ENCODE measurements at regions not wholly inside any gene's neighbourhood (a gene's known extent, or its start where the extent isn't known, plus 50 kb on each side); places are given as distances from the start of the nearest gene placed in this dataset.
"Not testable (repeated sequence)": the region's sequence is repeated elsewhere in the genome, so short reads cannot be mapped to it uniquely, and the experiment has no call there.

DNA sequence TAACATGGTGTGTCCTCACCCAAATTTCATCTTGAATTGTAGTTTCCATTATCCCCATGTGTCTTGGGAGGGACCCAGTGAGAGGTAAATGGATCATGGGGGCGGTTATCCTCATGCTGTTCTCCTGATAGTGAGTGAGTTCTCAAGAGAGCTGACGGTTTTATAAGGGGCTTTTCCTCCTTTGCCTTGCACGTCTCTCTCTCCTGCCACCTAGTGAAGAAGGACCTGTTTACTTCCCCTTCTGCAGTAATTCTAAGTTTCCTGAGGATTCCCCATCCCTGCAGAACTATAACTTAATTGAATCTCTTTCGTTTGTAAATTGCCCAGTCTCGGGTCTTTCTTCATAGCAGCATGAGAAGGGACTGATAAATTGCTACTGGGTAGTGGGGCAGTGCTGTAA lies 789.3 kb downstream of the FRK start:
- TF ChIP-seq POLR2A (IDR thresholded peaks at IDR 0.05; ENCODE audit: low read length) (no peak), GATA1 (IDR thresholded peaks at IDR 0.05; ENCODE audit: low read depth, low read length) (no peak)
- no peak for DNase-seq

DNA sequence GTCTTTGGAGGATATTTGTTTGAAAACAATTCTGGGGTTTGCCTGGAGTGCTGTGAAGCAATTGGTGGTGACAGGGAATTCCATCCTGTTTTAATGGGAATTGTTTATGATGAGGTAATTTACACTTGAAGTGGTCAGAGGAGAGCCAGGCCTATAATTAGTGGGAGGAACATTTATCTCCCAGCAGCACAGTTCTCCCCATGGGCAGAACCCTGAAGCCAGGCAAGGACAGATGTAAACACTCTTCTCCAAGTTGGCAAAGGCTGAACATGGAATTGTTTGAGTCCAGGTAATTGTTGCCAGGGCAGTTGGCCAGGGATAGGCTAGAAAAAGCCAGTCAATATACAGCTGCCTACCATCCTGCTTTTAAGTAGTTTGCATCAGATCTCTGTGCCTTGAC lies 789.7 kb downstream of the FRK start:
- no peak for DNase-seq
- no peak for TF ChIP-seq GATA1 (IDR thresholded peaks at IDR 0.05; ENCODE audit: low read depth, low read length)
- TF ChIP-seq POLR2A (IDR thresholded peaks at IDR 0.05; ENCODE audit: low read length), result no peak

DNA sequence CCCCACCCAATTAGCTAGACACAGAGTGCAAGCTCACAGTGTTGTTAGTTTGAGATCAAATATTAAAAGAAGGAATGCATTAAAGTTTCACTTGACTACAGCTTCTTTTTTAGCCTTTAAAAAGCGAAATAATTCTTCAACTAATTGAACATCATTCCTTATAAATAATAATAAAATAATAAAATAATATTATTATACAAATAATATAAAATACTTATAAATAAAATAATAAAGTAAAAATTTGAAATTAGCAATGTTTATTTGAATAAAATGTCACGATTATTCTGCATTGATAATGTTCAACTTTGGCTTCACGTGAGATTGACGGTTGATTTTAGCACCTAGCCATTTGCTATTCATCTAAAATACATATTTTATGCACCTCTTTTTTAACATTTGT lies 819.3 kb downstream of the FRK start:
- TF ChIP-seq GATA1 (IDR thresholded peaks at IDR 0.05; ENCODE audit: low read depth, low read length) (no peak), POLR2A (IDR thresholded peaks at IDR 0.05; ENCODE audit: low read length) (no peak)
- no peak for DNase-seq

DNA sequence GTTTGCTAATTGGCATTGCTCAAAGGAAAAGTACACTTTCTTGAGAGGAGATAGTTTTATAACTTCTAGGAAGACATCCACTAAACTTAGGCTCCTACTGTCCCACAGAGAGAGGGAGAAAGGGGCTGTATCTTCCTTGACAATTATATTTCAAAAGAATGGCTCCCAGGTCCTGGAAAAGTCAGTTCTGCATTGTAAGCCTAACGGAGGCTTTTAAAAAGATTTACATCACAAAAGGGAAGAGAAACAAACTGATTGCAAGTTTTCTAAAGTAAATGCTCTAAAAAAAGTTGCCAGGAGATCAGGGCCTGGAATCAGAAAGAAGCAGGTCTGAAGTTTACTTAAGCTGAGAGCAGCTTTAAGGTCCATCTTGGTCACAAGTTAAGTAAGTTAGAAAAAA lies 839.5 kb downstream of the FRK start:
- DNase-seq, result no peak
- TF ChIP-seq POLR2A (IDR thresholded peaks at IDR 0.05; ENCODE audit: low read length), result no peak
- no peak for TF ChIP-seq GATA1 (IDR thresholded peaks at IDR 0.05; ENCODE audit: low read depth, low read length)

DNA sequence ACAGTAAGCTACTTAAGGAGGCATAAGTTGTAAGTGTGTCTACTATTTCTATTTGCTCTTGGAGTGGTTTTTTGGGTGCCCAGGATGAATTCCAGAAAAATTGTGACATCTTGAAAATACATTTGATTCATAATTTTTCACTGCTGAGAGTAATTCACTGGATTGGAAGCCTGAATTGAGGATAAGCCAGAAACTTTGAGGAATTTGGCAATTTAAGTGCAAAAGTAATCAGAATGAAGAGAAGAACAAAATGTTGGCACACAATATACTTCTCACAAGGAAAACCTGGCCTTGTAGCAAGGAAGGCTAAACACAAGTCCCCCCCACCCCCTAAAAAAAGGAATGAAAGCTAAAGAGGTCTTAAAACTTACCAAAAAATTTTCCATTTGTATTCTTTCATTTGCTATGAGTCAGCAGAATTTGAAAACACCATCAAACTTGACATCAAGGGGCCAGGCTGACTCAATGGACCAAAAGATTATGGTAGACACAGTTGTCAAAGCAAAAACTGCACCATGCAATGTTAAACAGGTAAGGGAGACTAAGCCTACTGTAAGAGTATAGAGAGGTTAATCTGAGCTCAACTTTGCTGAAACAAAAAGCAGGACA lies 840.0 kb downstream of the FRK start:
- TF ChIP-seq POLR2A (IDR thresholded peaks at IDR 0.05; ENCODE audit: low read length) (no peak), GATA1 (IDR thresholded peaks at IDR 0.05; ENCODE audit: low read depth, low read length) (no peak)
- DNase-seq, result no peak

DNA sequence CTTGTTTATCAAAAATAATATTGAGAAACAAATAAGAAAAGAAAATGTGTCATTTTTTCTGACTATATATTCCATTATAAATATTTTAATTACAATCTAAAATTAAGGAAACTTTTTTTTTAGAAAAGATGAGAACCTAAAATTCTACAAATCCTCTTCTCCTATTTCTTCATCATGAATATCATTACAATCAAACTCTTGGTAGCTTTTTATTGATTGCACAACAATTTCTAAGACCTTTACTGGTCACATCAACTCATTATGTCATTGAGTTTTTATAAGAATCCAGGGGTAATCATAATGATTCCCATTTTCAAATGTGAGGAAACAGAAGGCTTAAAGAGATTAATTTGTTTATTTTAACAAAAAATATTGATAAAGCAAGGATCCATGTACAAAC lies 841.0 kb downstream of the FRK start:
- DNase-seq, result no peak
- no peak for TF ChIP-seq GATA1 (IDR thresholded peaks at IDR 0.05; ENCODE audit: low read depth, low read length)

DNA sequence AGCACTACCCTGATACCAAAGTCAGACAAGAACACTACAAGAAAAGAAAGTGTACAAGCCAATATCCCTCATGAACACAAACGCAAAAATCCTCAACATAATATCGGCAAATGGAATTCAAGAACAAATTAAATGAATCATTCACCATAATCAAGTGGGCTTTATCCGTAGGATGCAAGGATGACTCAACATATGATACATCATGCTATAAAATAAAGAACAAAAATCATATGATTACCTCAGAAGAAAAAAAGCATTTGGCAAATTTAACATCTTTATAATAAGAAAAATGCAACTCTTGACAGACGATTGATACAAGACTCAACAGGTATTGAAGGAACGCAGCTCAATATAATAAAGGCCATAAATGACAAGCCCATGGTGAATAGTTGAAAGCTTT lies 843.9 kb downstream of the FRK start:
- no peak for DNase-seq
- TF ChIP-seq GATA1 (IDR thresholded peaks at IDR 0.05; ENCODE audit: low read depth, low read length) (no peak), POLR2A (IDR thresholded peaks at IDR 0.05; ENCODE audit: low read length) (no peak)

DNA sequence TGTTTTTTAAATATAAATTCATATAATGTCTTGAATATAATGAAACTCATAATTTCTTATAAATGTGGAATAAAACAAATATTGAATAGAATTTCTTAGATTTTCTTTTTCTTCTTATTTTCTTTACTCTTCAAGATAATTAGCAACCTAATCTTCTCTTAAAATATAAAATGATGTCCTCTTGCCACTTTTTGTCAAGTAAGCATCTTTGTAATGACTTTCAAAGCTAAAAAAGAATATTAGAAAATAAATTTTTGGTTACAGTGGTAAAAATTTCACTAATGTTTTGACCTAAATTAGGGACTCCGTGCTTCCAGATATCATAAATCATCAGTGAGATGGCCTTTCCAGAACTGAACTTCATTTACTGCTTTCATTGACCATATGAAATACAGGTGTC lies 846.4 kb downstream of the FRK start:
- DNase-seq, result no peak
- no peak for TF ChIP-seq GATA1 (IDR thresholded peaks at IDR 0.05; ENCODE audit: low read depth, low read length)
- TF ChIP-seq POLR2A (IDR thresholded peaks at IDR 0.05; ENCODE audit: low read length), result no peak

DNA sequence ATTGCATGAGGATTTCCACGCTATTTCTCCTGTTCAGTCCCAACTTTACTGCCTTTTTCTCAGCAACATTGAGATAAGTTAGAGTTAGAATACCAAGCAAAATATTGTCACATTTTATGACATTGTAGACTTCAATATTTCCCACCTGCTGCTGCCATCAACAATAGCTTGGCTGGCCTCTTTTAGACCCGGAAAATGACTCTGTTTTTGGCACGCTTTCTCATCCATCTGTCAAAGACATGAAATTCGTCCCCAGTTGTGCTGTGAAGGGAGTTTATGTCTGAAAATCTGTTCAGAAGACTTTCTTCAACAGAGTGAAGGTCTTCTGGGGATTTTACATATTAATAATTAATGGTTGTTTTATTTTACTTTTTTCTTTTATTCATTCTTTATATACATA lies 857.3 kb downstream of the FRK start:
- TF ChIP-seq POLR2A (IDR thresholded peaks at IDR 0.05; ENCODE audit: low read length) (no peak), GATA1 (IDR thresholded peaks at IDR 0.05; ENCODE audit: low read depth, low read length) (no peak)
- DNase-seq, result no peak

DNA sequence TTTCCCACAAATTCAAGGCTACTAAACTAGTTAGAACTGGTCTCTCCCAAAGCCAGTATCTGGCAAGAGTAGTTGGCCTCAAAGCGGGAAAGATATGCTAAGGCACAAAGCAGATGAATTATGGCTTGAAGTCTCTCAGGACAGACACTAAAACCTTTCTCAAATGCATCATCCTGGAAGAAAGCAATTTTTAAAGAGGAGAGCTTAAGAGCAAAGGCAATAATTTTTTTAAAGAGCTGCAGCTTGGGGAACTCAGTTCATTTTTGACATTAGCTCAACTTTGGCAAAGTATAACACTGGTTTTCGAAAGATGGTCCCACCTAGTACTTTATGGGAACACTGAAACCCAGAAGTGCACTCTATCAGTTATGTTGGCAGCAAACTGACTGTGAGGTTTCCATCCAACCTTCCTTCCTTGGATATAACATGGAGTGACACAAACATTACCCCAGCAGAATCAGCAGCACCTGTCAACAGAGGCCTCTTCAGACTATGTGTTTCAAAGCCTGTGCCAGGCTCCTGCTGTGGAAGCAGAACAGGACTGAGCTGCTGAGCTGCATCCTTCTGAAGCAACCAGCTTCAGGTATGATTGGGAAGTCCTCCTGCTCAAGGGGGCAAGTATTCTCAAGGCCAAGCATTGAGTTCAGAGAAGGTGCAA lies 852.3 kb upstream of the HS3ST5 start:
- no peak for DNase-seq
- no peak for TF ChIP-seq POLR2A (IDR thresholded peaks at IDR 0.05; ENCODE audit: low read length)
- TF ChIP-seq GATA1 (IDR thresholded peaks at IDR 0.05; ENCODE audit: low read depth, low read length), result no peak

DNA sequence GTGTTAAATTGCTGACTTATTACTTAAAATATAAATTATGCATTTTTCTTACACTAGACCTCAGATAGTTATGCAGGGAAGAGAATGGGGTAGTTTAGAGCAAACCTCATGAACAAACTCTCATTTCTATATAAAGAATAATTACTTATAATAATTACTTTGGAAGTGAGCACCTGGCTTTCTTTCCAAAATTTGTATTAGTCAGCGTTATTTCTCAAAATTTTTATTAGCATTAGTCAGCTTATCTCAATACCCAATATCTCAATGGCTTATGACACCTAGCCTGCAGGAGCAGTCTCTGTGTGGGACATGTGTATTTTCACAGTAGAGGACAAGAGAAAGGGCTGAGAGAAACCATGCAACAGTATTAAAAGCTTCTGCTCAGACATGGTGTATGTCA lies 849.2 kb upstream of the HS3ST5 start:
- DNase-seq, result no peak
- TF ChIP-seq POLR2A (IDR thresholded peaks at IDR 0.05; ENCODE audit: low read length) (no peak), GATA1 (IDR thresholded peaks at IDR 0.05; ENCODE audit: low read depth, low read length) (no peak)

DNA sequence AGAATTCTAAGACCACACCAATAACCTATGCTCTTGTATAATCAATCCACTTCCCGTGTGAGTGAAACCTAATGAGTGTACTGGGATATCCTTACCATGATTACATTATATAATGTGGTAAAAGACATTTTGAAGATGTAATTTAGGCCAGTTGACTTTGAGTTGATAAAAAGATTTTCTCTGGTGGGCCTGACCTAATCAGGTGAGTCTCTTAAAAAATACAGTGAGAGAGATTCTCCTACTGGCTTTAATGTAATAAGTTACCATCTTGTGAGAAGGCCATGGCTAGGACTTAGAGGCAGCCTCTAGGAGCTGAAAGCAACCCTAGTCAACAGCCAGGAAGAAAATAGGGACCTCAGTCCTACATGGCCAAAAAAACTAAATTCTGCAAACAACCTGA lies 847.7 kb upstream of the HS3ST5 start:
- DNase-seq, result no peak
- TF ChIP-seq POLR2A (IDR thresholded peaks at IDR 0.05; ENCODE audit: low read length) (no peak), GATA1 (IDR thresholded peaks at IDR 0.05; ENCODE audit: low read depth, low read length) (no peak)

DNA sequence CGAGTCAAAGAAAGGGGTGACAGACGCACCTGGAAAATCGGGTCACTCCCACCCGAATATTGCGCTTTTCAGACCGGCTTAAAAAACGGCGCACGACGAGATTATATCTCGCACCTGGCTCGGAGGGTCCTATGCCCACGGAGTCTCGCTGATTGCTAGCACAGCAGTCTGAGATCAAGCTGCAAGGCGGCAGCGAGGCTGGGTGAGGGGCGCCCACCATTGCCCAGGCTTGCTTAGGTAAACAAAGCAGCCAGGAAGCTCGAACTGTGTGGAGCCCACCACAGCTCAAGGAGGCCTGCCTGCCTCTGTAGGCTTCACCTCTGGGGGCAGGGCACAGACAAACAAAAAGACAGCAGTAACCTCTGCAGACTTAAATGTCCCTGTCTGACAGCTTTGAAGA lies 832.6 kb upstream of the HS3ST5 start:
- DNase-seq, result not testable (repeated sequence)

DNA sequence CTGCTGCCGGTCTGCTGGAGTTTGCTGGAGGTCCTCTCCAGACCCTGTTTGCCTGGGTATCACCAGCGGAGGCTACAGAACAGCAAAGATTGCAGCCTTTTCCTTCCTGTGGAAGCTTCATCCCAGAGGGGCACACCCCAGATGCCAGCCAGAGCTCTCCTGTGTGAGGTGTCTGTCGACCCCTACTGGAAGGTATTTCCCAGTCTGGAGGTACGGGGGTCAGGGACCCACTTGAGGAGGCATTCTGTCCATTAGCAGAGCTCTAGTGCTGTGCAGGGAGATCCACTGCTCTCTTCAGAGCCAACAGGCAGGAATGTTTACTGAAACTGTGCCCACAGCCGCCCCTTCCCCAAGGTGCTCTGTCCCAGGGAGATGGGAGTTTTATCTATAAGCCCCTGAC lies 823.1 kb upstream of the HS3ST5 start:
- not testable (repeated sequence) for DNase-seq

DNA sequence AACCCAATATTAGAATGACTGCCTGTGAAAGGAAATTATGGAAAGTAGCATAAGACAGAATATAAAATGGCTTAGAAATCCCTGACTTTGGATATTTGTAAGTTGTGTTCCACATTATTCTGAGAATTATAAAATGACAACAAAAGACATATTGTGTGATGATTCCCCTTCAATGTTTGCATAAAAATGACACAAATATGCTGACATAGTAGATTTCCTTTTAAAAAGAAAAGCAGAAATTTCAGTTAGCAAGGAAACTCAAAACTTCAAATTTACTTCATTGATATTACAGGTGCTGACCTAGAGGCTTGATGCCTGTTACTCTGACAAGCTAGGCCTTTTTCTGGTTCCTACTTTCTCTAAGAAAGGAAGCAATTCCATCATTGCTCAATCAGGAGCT lies 816.9 kb upstream of the HS3ST5 start:
- DNase-seq, result no peak
- no peak for TF ChIP-seq POLR2A (IDR thresholded peaks at IDR 0.05; ENCODE audit: low read length)
- no peak for TF ChIP-seq GATA1 (IDR thresholded peaks at IDR 0.05; ENCODE audit: low read depth, low read length)

DNA sequence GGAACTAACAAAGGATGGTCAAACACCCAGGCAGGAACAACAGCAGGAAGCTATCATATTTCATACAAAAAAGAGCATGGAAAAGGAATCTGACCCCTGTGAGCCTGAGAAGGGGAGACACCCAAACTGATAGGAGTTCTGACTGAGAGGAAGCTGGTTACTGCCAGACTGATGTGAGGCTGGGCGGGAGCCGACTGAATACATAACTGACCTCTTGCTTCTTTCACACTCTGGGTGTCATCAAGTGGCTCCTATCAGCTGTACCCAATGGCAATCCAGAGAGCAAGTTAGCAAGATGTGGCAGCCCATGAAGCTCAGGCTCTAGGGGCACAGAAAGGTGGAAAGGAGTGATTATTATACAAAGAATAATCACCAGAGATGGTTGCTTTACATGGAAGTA lies 795.1 kb upstream of the HS3ST5 start:
- DNase-seq, result no peak
- TF ChIP-seq GATA1 (IDR thresholded peaks at IDR 0.05; ENCODE audit: low read depth, low read length) (no peak), POLR2A (IDR thresholded peaks at IDR 0.05; ENCODE audit: low read length) (no peak)
